H9 (cell line): ENCODE measurements at regions not wholly inside any gene's neighbourhood (a gene's known extent, or its start where the extent isn't known, plus 50 kb on each side); places are given as distances from the start of the nearest gene placed in this dataset.

Experiments used
- DNase-seq: peaks from one replicate; pipeline ENCODE4 v3.0.0-alpha.2; 2017
- H2AFZ ChIP-seq: one replicate; pipeline ENCODE4 v1.6.1; 2013; ENCODE audit warnings: mild to moderate bottlenecking, low read length, control low read depth, moderate library complexity
- H2AK5ac ChIP-seq: 2 replicates; pipeline ENCODE4 v1.6.1; 2013; ENCODE audit warnings: low read length, control low read depth, mixed read lengths; ENCODE audit not compliant: insufficient read length
- H2BK120ac ChIP-seq: one replicate; pipeline ENCODE4 v1.6.1; 2013; ENCODE audit warnings: low read depth, mild to moderate bottlenecking, low read length, control low read depth, inconsistent platforms; ENCODE audit not compliant: poor library complexity, severe bottlenecking
- H2BK12ac ChIP-seq: 2 replicates; pipeline ENCODE4 v1.6.1; 2013; ENCODE audit warnings: low read length, control low read depth, mixed read lengths, low read depth; ENCODE audit not compliant: insufficient read length
- H2BK15ac ChIP-seq: 2 replicates; pipeline ENCODE4 v1.6.1; 2013; ENCODE audit warnings: low read depth, low read length, control low read depth
- H2BK20ac ChIP-seq: one replicate; pipeline ENCODE4 v1.6.1; 2013; ENCODE audit warnings: low read depth, mild to moderate bottlenecking, low read length, control low read depth, inconsistent platforms; ENCODE audit not compliant: poor library complexity, severe bottlenecking
- H2BK5ac ChIP-seq: 2 replicates; pipeline ENCODE4 v1.6.1; 2013; ENCODE audit warnings: low read length, control low read depth, mixed read lengths; ENCODE audit not compliant: insufficient read length
- H3K14ac ChIP-seq: 2 replicates; pipeline ENCODE4 v1.6.1; 2013; ENCODE audit warnings: low read length, control low read depth; ENCODE audit not compliant: insufficient read depth
- H3K18ac ChIP-seq: 2 replicates; pipeline ENCODE4 v1.6.1; 2013; ENCODE audit warnings: low read depth, mild to moderate bottlenecking, mixed read lengths, low read length, control low read depth; ENCODE audit not compliant: insufficient read length
- H3K23ac ChIP-seq: 2 replicates; pipeline ENCODE4 v1.6.1; 2013; ENCODE audit warnings: low read length, control low read depth, mixed read lengths, low read depth; ENCODE audit not compliant: insufficient read length
- H3K23me2 ChIP-seq: 2 replicates; pipeline ENCODE4 v1.6.1; 2013; ENCODE audit warnings: low read depth, mild to moderate bottlenecking, mixed read lengths, low read length, control low read depth; ENCODE audit not compliant: insufficient read length, poor library complexity, severe bottlenecking
- H3K27ac ChIP-seq: 2 replicates; pipeline ENCODE4 v1.5.1; 2013; ENCODE audit warnings: low read length, control low read depth, mixed read lengths, low read depth; ENCODE audit not compliant: insufficient read length
- H3K27me3 ChIP-seq: 2 replicates; pipeline ENCODE4 v1.6.1; 2013; ENCODE audit warnings: low read length, control low read depth, inconsistent platforms; ENCODE audit not compliant: insufficient read depth
- H3K4ac ChIP-seq: 2 replicates; pipeline ENCODE4 v1.6.1; 2013; ENCODE audit warnings: low read depth, mild to moderate bottlenecking, control low read depth, inconsistent platforms, low read length, moderate library complexity
- H3K4me1 ChIP-seq: 2 replicates; pipeline ENCODE4 v1.6.1; 2013; ENCODE audit warnings: low read length, control low read depth, inconsistent platforms; ENCODE audit not compliant: insufficient read depth
- H3K4me2 ChIP-seq: 2 replicates; pipeline ENCODE4 v1.6.1; 2013; ENCODE audit warnings: low read length, control low read depth, mixed read lengths; ENCODE audit not compliant: insufficient read length, insufficient read depth
- H3K56ac ChIP-seq: 2 replicates; pipeline ENCODE4 v1.6.1; 2013; ENCODE audit warnings: low read depth, mild to moderate bottlenecking, mixed read lengths, low read length, control low read depth; ENCODE audit not compliant: insufficient read length
- H3K79me1 ChIP-seq: 2 replicates; pipeline ENCODE4 v1.6.1; 2013; ENCODE audit warnings: low read depth, mild to moderate bottlenecking, moderate library complexity, low read length, control low read depth, inconsistent platforms; ENCODE audit not compliant: insufficient read depth, poor library complexity, severe bottlenecking
- H3K79me2 ChIP-seq: 2 replicates; pipeline ENCODE4 v1.6.1; 2013; ENCODE audit warnings: low read length, control low read depth, inconsistent platforms; ENCODE audit not compliant: insufficient read depth
- H3K9ac ChIP-seq: 2 replicates; pipeline ENCODE4 v1.6.1; 2013; ENCODE audit warnings: low read length, control low read depth, mixed read lengths; ENCODE audit not compliant: insufficient read length; ENCODE audit errors: extremely low read depth
- H3K9me3 ChIP-seq: one replicate; pipeline ENCODE4 v1.6.1; 2013; ENCODE audit warnings: low read depth, low read length, inconsistent platforms; ENCODE audit not compliant: control insufficient read depth
- H3T11ph ChIP-seq: one replicate; pipeline ENCODE4 v1.6.1; 2013; ENCODE audit warnings: mild to moderate bottlenecking, low read length, control low read depth, inconsistent platforms
- H4K20me1 ChIP-seq: one replicate; pipeline ENCODE4 v1.6.1; 2013; ENCODE audit not compliant: control insufficient read depth, insufficient read length, insufficient read depth
- H4K5ac ChIP-seq: 2 replicates; pipeline ENCODE4 v1.6.1; 2013; ENCODE audit warnings: low read depth, mild to moderate bottlenecking, mixed read lengths, low read length, control low read depth; ENCODE audit not compliant: insufficient read length
- H4K8ac ChIP-seq: replicated peaks from 2 replicates; pipeline ENCODE4 v1.6.1; 2013; ENCODE audit warnings: low read length, control low read depth, mixed read lengths, low read depth; ENCODE audit not compliant: insufficient read length
- H4K91ac ChIP-seq: 2 replicates; pipeline ENCODE4 v1.6.1; 2013; ENCODE audit warnings: low read depth, mild to moderate bottlenecking, moderate library complexity, mixed read lengths, low read length, control low read depth; ENCODE audit not compliant: insufficient read length
- H3K27ac Mint-ChIP-seq, 3 experiments: 2 replicates in 2 of 3; 3 replicates in 1 of 3; pipeline ENCODE4 v1.8.0; 2020 to 2021; ENCODE audit warnings: mixed read lengths in 3 of 3, mild to moderate bottlenecking in 1 of 3, moderate library complexity in 1 of 3
- H3K27me3 Mint-ChIP-seq: 2 replicates; pipeline ENCODE4 v1.8.0; 2021; ENCODE audit warnings: low read depth, mild to moderate bottlenecking, moderate library complexity, mixed read lengths
- H3K36me3 Mint-ChIP-seq, 3 experiments: 2 replicates in 2 of 3; 3 replicates in 1 of 3; pipeline ENCODE4 v1.8.0; 2020 to 2021; ENCODE audit warnings: low read depth in 3 of 3, mixed read lengths in 3 of 3; ENCODE audit not compliant: insufficient read depth in 1 of 3
- H3K4me1 Mint-ChIP-seq, 2 experiments: 2 replicates each; pipeline ENCODE4 v1.8.0; 2020; ENCODE audit warnings: mixed read lengths in 2 of 2
- H3K4me3 Mint-ChIP-seq, 2 experiments: 2 replicates in 1 of 2; 3 replicates in 1 of 2; pipeline ENCODE4 v1.8.0; 2020 to 2021; ENCODE audit warnings: mild to moderate bottlenecking in 2 of 2, mixed read lengths in 2 of 2, moderate library complexity in 1 of 2
- H3K9me3 Mint-ChIP-seq, 2 experiments: 2 replicates in 1 of 2; 3 replicates in 1 of 2; pipeline ENCODE4 v1.8.0; 2020; ENCODE audit warnings: mild to moderate bottlenecking in 2 of 2, mixed read lengths in 2 of 2, moderate library complexity in 1 of 2
- WGBS: extraction: QIAGEN DNeasy Blood & Tissue Kit; methylation state at CpG from one replicate; pipeline ENCODE4 v1.1.7; 2013; ENCODE audit warnings: missing lambda C conversion rate, low lambda C conversion rate, mixed read lengths; ENCODE audit not compliant: insufficient read length; ENCODE audit errors: extremely low coverage; 5-methylcytosine and 5-hydroxymethylcytosine counted together
- TF ChIP-seq, protein P1 (sequence below): fragments of 200-600 bp; sonication (generic); conservative IDR thresholded peaks from 3 replicates; pipeline ENCODE4 v1.8.0; 2021; ENCODE audit warnings: antibody characterized with exemption, mild to moderate bottlenecking

GRCh38 chr2:48032765-48033164, 126.5 kb upstream of the FBXO11 start:
- no peak for DNase-seq
- Histone ChIP-seq H3K56ac (no peak overlapping the region), H3K27me3 (no peaks in the 10 kb centered on the region), H2AK5ac (no peak overlapping the region), H4K5ac (no peak overlapping the region), H3K4me2 (no peak overlapping the region), H3K4ac (no peak overlapping the region), H3K23ac (no peak overlapping the region), H3K9ac (no peak overlapping the region), H3K79me1 (no peaks in the 10 kb centered on the region), H3K27ac (no peak overlapping the region), H2BK12ac (no peak overlapping the region), H2BK5ac (no peak overlapping the region), H2BK20ac (no peak overlapping the region), H4K8ac (no peak overlapping the region), H3K79me2 (no peaks in the 10 kb centered on the region), H2AFZ (no peak overlapping the region), H4K20me1 (no peaks in the 10 kb centered on the region), H3K18ac (no peak overlapping the region), H3K9me3 (no peaks in the 10 kb centered on the region), H2BK120ac (no peak overlapping the region), H4K91ac (no peak overlapping the region), H3K4me1 (no peaks in the 10 kb centered on the region), H3K14ac (no peak overlapping the region), H2BK15ac (no peak overlapping the region), H3T11ph (no peak overlapping the region), H3K23me2 (no peaks in the 10 kb centered on the region)
- Mint-ChIP-seq H3K4me1 (no peaks in the 10 kb centered on the region), H3K9me3 (peaks cover 5 to 6% of the 10 kb centered on the region in 2 experiments; a peak in 2 of 5 replicates), H3K27ac (no peak overlapping the region), H3K27me3 (no peaks in the 10 kb centered on the region), H3K4me3 (no peak overlapping the region), H3K36me3 (peaks cover 0 to 2% (median 0%) of the 10 kb centered on the region in 3 experiments; a peak in 2 of 7 replicates)
- TF ChIP-seq, protein P1, sequence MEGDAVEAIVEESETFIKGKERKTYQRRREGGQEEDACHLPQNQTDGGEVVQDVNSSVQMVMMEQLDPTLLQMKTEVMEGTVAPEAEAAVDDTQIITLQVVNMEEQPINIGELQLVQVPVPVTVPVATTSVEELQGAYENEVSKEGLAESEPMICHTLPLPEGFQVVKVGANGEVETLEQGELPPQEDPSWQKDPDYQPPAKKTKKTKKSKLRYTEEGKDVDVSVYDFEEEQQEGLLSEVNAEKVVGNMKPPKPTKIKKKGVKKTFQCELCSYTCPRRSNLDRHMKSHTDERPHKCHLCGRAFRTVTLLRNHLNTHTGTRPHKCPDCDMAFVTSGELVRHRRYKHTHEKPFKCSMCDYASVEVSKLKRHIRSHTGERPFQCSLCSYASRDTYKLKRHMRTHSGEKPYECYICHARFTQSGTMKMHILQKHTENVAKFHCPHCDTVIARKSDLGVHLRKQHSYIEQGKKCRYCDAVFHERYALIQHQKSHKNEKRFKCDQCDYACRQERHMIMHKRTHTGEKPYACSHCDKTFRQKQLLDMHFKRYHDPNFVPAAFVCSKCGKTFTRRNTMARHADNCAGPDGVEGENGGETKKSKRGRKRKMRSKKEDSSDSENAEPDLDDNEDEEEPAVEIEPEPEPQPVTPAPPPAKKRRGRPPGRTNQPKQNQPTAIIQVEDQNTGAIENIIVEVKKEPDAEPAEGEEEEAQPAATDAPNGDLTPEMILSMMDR = no peak
- no CpG with 5 or more reads among the region's 2 CpGs for WGBS
